ENCODE measurements at regions not wholly inside any gene's neighbourhood (a gene's known extent, or its start where the extent isn't known, plus 50 kb on each side); places are given as distances from the start of the nearest gene placed in this dataset.

GRCh38 chr14:83485591-83485990, 1951.9 kb upstream of the SEL1L start:
- DNase-seq = no peak

DNA sequence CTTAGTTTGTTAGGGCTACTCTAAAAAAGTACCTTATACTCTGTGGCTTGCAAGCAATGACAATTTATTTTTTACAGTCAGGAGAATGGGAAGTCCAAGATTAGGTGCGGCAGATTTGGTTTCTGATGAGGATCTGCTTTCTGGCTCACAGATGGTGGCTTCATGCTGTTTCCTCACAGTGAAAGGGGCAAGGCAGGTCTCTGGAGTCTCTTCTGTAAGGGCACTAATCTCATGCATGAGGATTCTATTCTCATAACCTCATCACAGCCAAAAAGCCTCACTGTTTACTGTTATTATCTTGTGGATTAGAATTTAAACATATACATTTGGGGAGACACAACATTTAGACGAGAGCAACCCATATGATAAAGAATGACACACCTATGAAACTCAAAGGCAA, 1957.4 kb upstream of the SEL1L start:
- no peak for DNase-seq

DNA sequence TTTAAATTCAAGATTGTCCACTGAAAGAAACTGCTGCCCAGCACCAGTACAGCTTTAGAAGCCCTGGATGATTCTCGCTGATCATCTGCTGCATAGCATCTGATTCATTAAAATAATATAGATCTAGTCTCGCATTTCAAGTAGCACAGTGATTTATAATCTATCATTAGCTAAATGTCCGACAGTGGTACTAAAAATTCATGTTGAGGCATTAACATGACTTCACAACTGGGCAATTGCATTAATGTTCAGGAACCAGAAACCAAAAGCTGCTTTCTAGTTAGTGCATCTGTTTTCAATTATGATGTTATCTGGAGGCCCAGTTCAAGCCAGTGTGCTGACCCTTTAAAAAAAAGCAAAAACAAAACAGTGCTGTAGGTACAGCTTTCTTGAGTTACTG, 1987.2 kb upstream of the SEL1L start:
- no peak for DNase-seq

- no peak for DNase-seq
These were observed 1995.9 kb upstream of the SEL1L start for GRCh38 chr14:83529531-83529930.

DNA sequence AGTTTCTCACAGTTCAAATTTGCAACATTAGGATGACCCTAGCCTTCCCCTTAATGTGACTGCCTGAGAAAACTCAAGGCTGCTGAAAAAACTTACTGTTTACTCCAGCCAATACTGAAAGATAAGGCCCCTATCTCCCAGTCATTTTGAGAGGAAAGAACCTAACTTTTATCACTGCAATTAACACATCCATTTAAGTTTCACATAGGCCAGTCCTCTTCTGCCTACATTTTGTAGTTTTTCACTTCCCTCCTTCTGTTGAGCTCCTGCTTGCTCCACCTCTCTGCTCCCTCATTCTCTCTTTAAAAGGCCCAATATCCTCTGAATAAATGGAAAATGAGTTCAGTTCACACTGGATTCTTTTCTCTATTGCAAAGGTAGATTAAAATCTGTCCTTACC, 1996.2 kb upstream of the FLRT2 start:
- DNase-seq = no peak

GRCh38 chr14:83534995-83535394, 1994.9 kb upstream of the FLRT2 start:
- DNase-seq = no peak

DNA sequence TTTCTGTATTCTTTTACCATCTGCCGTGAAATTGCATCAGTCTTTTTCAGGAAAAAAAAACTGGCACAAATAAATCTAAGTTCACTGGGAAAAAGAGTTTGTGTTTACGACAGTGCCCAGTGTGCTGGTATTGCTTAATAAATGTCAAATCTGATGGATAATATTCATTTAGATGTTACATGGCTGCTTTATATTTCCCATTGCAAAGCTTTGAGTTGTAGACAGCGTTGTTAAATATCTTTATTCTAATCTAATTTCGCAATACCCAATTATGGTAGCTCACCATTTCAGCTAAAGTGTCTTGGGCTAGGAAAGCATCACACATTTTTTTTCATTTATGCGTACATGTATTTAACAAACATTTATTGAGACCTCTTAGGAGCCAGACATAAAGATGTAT, 1994.5 kb upstream of the FLRT2 start:
- DNase-seq = no peak

GRCh38 chr14:83541147-83541546, 1988.8 kb upstream of the FLRT2 start:
- DNase-seq = no peak

DNA sequence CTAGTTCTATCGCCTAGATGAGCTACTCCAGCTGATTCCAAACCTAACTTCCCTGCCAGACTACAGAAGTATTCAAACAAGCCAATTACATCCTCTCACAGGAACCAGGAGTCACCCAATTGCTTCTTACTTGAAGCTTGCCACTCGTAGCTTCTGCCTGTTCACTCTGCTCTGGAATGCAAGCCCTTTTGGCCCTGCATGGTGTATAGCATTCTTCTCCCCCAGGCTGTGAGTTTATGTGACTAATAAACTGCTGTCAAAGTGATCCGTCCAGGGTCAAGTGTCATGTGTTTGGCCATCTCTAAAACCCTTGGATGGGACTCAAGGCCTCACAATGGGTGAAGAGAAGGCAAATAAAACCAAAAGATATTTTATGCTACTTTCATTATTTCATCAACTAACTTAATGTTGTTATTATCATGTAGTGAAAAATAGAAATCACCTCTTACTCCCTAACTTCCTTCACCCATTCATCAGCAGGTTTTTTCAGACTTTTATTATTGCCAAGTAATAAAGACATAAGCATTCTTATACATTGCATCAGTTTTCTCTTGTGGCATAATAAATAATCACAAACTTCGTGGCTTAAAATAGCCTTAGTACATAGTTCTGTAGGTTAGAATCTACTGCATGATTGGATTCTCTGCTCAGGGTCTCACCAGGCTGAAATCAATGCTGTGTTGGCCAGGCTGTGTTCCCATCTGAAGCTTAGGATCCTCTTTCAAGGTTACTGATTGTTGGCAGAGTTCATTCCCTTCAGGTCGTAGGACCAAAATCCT, 1981.7 kb upstream of the FLRT2 start:
- no peak for DNase-seq

DNA sequence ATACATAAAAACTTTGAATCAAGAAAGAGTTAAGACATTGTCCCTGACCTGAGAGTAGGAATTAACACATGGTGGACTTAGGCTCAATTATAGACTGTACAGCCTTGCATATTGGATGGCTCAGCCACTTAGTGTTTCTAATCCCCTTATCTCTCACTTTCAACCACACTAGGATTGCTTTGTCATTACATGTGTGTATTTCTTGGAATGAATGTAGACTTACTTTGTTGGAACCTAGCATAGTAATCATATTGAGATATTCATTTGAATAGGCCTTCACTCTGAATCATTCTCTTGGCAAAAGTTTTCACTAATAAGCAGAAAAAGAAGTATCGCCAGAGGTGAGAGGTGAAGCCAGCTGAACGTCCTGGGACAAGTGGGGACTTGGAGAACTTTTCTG, 1973.9 kb upstream of the FLRT2 start:
- DNase-seq = no peak

DNA sequence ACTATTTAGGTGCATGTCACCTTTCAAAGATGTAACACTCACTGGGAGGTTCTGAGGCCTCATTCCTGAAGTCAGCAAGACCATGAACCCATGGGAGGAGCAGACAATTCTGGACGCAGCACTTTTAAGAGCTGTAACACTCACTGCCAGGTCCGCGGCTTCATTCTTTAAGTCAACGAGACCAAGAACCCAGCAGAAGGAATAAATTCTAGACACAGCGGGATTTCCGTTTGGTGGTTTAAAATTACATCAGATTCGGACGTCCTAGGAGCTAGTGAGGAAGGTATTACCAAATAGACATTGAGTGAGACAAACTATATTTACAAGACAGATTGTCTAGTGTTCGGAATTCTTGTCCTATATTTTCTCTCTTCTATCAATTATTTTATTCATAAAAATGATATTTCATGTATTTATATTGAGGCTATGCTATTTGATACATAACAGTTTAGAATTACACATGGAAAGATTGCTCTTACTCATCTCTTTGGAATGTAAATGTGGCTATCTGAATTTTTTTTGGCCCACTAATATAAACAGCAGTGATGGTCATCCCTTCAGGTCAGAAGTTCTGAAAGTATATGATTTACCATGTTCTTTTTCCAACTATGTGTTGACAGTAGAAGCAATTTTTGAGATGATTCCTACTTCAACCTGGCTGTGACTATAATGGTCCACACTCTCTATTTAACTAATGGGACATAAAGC, 1973.0 kb upstream of the FLRT2 start:
- DNase-seq = no peak

- no peak for DNase-seq
These were observed 1971.0 kb upstream of the FLRT2 start for GRCh38 chr14:83558946-83559345.

- no peak for DNase-seq
These were observed 1970.2 kb upstream of the FLRT2 start for GRCh38 chr14:83559721-83560120.

DNA sequence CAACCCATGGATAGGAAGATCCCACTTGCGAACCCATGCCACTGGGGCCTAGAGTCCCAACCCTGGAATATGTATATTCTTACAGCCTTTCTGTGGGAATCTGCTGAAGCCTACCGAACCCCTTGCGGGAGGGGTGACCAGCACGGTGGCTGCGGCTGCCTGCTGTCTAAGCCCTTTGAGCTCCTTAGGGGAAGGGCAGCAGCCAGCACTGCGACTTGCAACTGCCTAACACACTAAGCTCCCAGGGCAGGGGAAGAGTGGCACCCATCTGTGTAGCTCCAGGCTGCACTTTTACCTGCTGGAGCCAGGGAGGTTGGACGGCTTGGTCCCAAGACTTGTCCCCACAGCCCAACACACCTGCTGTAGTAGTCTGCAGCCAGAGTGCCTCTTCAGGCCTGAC, 1968.7 kb upstream of the FLRT2 start:
- no peak for DNase-seq

DNA sequence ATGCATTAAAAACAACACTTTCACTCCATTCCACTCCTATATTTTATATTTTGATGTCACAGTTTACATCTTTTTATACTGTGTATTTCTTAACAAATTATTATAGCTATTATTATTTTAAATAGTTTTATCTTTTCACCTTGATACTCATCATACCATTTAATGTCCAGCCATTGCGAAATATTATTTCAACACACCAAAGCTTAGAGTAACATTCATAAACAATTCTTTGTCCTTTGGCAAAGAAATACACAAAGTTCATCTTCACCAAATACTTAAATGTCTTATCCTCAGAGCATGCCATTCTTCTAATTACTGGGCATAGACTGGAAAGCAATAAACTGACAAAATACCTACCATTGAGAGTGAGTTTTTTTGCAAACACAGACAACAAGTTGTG, 1963.4 kb upstream of the FLRT2 start:
- DNase-seq = no peak

- no peak for DNase-seq
These were observed 1961.8 kb upstream of the FLRT2 start for GRCh38 chr14:83568141-83568540.

DNA sequence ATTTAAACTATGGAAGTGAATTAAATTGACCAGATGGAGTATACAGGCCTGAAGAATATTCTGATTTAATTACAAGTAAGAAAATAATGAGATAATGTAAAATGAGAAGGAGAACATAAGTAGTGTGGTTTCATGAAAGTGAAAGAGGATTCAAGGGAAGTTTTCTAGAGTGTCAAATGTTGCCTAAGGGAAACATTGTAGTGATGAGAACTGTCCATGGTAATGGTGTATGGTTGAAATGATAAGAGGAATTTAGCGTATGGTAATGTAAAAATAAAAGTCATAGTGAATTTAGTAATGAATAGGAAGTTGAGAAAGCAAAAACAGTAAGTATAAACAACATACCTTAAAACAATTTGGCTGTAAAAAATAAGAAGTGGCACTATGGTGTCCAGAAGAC, 1954.6 kb upstream of the FLRT2 start:
- no peak for DNase-seq

GRCh38 chr14:83583201-83583600, 1946.7 kb upstream of the FLRT2 start:
- DNase-seq = no peak

GRCh38 chr14:83594874-83595273, 1935.1 kb upstream of the FLRT2 start:
- no peak for DNase-seq

DNA sequence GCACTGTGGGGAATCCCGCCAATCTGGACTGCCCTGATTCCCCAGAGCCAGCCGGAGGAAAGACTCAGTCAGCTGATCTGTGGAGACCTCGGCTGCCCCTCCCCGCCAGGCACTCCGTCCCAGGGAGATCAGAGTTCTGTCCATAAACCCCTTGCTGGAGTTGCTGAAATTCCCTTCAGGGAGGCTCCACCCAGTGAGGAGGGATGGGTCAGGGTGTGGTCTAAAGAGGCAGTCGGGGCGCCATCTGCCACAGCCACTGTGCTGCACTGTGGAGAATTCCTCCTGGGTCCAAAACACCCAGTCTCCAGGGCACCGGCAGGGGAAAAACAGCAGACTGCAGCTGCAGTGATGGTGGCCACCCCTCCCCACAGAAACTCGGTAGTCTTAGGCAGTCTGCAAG, 1922.3 kb upstream of the FLRT2 start:
- no peak for DNase-seq

- DNase-seq = no peak
These were observed 1918.5 kb upstream of the FLRT2 start for GRCh38 chr14:83611491-83611890.

DNA sequence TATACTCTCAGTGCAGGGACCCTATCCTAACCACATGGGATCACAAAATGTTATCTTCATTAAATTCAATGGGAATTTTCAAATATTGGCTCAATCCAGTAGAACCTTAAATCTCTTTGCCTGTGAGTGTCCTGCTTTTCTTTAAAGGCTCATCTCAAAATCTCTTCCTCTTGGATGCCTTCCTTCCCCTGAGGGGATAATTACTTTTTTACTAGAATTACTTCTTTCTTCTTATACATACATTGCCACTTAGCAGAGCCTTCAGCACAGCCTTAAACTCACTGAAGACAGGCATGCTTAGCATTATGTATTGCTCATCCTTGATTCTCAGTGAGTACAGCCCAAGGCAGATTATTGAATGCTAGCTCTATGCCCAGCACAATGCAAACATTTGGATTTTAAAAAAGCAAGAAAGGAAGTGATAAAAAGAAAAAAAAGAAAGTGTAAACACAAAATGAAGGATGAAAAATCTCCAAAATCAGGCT, 1918.0 kb upstream of the FLRT2 start:
- no peak for DNase-seq

DNA sequence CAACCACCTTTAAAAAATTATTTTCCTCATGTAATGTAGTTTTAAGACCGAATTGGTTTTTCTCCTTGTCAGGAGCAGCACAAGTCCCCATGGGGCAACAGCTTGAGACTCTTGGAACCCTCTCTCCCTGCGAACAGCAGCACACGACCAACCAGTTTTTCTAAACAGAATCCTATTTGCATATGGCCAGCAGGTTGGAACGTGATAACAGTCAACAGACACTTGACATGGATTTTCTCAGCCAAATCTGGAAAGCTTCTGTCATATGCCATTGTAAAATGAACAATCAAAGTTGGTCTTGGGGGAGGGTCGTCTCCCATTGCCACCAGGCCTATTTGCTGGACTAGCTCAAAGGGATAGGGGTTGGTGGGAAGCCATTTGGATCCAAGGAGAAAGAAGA, 1915.0 kb upstream of the FLRT2 start:
- DNase-seq = no peak

GRCh38 chr14:83624541-83624940, 1905.4 kb upstream of the FLRT2 start:
- no peak for DNase-seq

DNA sequence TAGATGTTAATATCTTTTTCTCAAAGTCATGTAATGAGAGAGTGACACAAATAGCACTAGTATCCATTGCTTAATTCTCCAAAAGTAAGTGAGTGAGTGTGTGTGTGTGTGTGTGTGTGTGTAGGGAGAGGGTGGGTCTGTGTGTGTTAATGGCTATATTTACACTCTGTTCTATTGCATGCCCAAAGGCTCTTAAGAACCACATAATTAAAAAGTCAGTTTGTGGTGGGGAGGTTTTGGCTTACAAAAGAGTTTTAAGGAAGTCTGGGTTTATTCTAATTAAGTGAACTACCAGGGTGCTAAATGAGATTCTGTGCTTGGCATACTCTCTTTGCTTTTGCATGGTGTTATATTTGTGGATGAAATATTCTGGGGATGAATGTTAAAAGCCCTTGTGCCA, 1897.6 kb upstream of the FLRT2 start:
- no peak for DNase-seq

Data from suppressor macrophage treated with lipopolysaccharide for 1 hour (primary cell).